Stomach (tissue), 4 donors: ENCODE measurements at regions not wholly inside any gene's neighbourhood (a gene's known extent, or its start where the extent isn't known, plus 50 kb on each side); places are given as distances from the start of the nearest gene placed in this dataset.

ENCODE experiments used
- CTCF ChIP-seq, 7 experiments: fragments of 450-650 bp in 4 of 7; fragments of 200-600 bp in 3 of 7; sonication (generic) in 3 of 7; IDR thresholded peaks; one replicate each; pipeline ENCODE4 v1.5.1; 2016 to 2019; ENCODE audit warnings: antibody characterized with exemption in 7 of 7, control low read depth in 2 of 7, mild to moderate bottlenecking in 1 of 7
- EP300 ChIP-seq: sonication (generic); formaldehyde crosslinking; IDR thresholded peaks from one replicate; pipeline ENCODE4 v1.6.1; 2017; ENCODE audit warnings: antibody characterized with exemption

- TF ChIP-seq EP300: no peak
- TF ChIP-seq CTCF (IDR thresholded peaks at IDR 0.05): no peak
Measured at GRCh38 chr1:80989455-80989854, 811.3 kb upstream of the ADGRL2 start.
